NCI-H2196 (cell line): ENCODE measurements at regions not wholly inside any gene's neighbourhood (a gene's known extent, or its start where the extent isn't known, plus 50 kb on each side); places are given as distances from the start of the nearest gene placed in this dataset.
"Not testable (repeated sequence)": the region's sequence is repeated elsewhere in the genome, so short reads cannot be mapped to it uniquely, and the experiment has no call there.

Experiments
- DNase-seq: peaks from one replicate; lab custom pipeline; 2025; ENCODE audit not compliant: unreplicated experiment; lab: John Stamatoyannopoulos, UW

GRCh38 chr21:30104241-30104640 lies 62.4 kb downstream of the CLDN17 start:
- DNase-seq, result no peak

GRCh38 chr21:30102871-30103270 lies 63.7 kb downstream of the CLDN17 start:
- no peak for DNase-seq

DNA sequence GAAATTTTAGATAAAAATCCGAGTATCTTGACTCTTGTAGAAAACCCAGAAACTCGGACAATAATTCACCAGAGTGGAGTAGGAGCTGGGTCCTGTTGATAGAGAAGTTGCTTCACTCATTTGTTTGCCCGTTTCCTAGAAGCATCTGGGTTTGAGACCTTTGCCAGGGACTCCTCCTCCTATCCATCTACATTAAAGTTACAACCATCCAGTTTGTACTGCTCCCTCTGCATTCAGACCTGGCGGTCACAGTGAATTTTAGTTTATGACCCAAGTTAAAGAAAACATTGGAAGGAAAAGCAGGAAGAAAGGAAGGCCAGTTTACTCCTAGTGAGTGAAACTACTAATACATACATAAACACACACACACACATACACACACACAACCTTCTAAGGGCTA lies 64.6 kb downstream of the CLDN17 start:
- no peak for DNase-seq

- no peak for DNase-seq
Observed at GRCh38 chr21:30097791-30098190, 68.8 kb downstream of the CLDN17 start.

DNA sequence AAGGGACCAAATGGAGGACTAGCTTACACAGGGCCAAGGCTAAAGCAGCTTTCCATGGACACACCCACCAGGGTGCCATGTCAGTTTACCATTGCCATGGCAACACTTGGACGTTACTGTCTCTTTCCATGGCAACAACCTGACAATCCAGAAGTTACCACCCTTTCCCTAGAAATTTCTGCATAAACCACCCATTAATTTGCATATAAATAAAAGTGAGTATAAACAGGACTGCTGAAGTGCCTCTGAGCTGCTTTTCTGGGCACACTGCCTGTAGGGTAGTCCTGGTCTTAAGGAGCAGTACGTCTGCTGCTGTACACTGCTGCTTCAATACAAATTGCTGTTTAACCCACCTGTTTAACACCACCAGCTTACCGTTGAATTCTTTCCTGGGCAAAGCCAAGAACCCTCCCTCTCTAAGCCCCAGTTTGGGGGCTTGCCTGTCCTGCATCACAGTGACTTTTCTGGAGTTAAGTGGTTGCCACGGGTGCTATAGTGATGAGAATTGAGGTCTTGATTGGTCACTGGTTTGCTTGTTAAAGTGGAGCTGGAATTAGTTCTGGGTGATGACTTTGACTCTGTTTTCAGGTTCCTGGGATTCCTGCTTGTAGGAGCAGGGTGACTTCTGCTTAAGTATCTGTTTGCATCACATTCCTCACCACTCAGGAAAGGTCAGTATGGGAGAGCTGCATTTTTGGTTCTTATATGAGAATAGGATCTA lies 83.2 kb downstream of the CLDN17 start:
- no peak for DNase-seq

GRCh38 chr21:30081506-30081905 lies 85.1 kb downstream of the CLDN17 start:
- DNase-seq, result no peak

GRCh38 chr21:30072496-30072895 lies 94.1 kb downstream of the CLDN17 start:
- DNase-seq, result no peak

DNA sequence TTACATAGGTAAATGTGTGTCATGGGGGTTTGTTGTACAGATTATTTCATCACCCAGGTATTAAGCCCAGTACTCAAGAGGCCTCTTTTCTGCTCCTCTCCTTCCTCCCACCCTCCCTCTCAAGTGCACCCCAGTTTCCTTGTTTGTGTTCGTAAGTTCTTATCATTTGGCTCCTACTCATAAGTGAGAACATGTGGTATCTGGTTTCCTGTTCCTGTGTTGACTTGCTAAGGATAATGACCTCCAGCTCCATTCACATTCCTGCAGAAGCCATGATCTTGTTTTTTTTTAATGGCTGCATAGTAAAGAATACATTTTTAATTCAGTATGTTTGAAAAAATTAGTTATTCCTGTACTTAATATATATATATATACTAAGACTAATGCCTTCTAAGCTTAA lies 107.7 kb downstream of the CLDN17 start:
- no peak for DNase-seq

DNA sequence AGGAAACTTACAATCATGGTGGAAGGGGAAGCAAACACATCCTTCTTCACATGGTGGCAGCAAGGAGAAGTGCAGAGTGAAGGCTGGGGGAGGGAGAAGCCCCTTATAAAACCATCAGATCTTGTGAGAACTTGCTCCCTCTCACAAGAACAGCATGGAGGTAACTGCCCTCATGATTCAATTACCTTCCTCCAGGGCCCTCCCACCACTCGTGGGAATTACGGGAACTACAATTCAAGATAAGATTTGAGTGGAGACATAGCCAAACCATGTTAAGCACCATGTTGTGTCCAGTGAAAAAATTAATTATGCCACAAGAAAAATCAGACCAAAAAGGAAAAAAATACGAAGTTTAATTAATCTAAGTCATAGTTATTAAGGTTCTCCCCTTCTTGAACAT lies 109.5 kb downstream of the CLDN17 start:
- DNase-seq, result no peak

- DNase-seq, result no peak
Observed at GRCh38 chr21:30048570-30048969, 108.8 kb upstream of the GRIK1 start.

- peak; percentile 8 for DNase-seq
Observed at GRCh38 chr21:30044447-30045064, 104.8 kb upstream of the GRIK1 start.

DNA sequence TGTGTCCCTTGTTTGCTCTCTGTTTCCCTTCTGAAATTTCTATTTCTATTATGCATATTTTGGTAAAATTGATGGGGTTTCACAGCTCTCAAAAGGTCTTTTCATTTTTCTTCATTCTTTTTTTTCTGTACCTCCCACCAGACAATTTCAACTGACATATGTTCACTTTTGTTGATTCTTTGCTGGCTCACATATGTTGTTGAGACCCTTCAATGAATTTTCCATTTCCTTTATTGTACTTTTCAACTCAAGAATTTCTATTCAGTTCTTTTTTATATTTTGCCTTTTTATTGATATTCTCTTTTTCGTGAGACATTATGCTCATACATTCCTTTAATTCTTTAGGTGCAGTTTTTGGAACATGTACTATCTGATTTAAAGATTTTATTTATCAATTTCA lies 102.6 kb upstream of the GRIK1 start:
- DNase-seq, result no peak

DNA sequence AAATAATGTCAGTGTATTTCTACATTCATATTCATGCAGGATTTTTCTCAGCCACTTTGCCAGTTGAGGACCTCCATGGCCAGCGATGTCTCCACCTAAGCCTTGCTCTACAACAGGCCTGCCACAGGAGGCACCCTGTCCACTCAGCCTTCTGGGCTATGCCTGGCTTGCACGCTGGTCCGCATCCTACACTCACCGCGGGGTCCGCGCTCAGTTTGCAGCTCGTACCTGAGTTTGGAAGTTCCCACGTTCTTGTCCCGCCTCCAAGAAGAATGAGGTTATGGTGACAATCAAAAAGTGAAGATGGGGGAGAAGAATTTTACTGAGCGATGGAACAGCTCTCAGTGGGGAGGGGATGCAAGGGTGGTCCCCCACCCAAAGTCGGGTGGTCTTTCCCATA lies 93.6 kb upstream of the GRIK1 start:
- DNase-seq, result no peak

GRCh38 chr21:30030416-30030815 lies 90.6 kb upstream of the GRIK1 start:
- no peak for DNase-seq

GRCh38 chr21:30028537-30028936 lies 88.7 kb upstream of the GRIK1 start:
- no peak for DNase-seq

GRCh38 chr21:30027986-30028385 lies 88.2 kb upstream of the GRIK1 start:
- no peak for DNase-seq

- not testable (repeated sequence) for DNase-seq
Observed at GRCh38 chr21:30023056-30023455, 83.3 kb upstream of the GRIK1 start.

- no peak for DNase-seq
Observed at GRCh38 chr21:30014886-30015285, 75.1 kb upstream of the GRIK1 start.

GRCh38 chr21:29991624-29992023 lies 51.8 kb upstream of the GRIK1 start:
- no peak for DNase-seq

DNA sequence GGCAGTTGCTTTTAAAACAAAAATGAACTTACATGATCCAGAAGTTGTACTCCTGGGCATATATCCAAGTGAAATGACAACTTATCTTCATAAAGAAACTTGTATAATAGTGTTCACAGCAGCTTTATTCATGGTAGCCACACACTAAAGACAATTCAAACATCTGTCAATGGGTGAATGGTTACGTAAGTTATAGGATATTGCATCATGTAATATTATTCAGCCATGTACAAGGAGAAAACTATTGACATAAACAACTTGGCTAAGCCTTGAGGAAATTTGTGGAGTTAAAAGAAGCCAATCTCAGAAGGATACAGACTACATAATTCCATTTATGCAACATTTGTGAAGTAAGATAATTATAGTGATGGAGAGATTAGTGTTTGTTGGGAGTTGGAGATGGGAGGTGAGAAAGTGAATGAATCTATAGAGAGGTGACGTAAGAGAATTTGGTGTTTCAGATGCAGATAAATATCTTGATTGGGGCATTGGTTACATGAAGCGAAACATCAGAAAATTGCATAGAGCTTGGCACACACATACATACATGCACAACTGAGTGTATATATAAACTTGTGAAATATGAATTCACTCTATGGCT lies 49.9 kb upstream of the GRIK1 start:
- no peak for DNase-seq
